Body of pancreas (tissue), 4 donors: ENCODE measurements at regions not wholly inside any gene's neighbourhood (a gene's known extent, or its start where the extent isn't known, plus 50 kb on each side); places are given as distances from the start of the nearest gene placed in this dataset.

ENCODE experiments used
- CTCF ChIP-seq, 7 experiments: fragments of 450-650 bp in 4 of 7; fragments of 200-600 bp in 3 of 7; sonication (generic) in 3 of 7; IDR thresholded peaks; one replicate each; pipeline ENCODE4 v1.5.1; 2016 to 2019; ENCODE audit warnings: antibody characterized with exemption in 7 of 7
- POLR2A ChIP-seq, 3 donors: fragments of 450-650 bp; IDR thresholded peaks; one replicate each; pipeline ENCODE4 v1.6.1; 2016; ENCODE audit warnings: antibody characterized with exemption in 3 of 3, mild to moderate bottlenecking in 2 of 3

GRCh38 chr16:54780266-54780665 is 150.4 kb upstream of the IRX5 start:
- TF ChIP-seq POLR2A (IDR thresholded peaks at IDR 0.05) (no peak), CTCF (IDR thresholded peaks at IDR 0.05) (no peak)
